ENCODE measurements at regions not wholly inside any gene's neighbourhood (a gene's known extent, or its start where the extent isn't known, plus 50 kb on each side); places are given as distances from the start of the nearest gene placed in this dataset.

GRCh38 chr15:46872981-46873330 lies 844.3 kb upstream of the SEMA6D start:
- Histone ChIP-seq H3K9me3 (ENCODE audit: control insufficient read depth, insufficient read depth, low read length) (no peaks in the 10 kb centered on the region), H3K27me3 (ENCODE audit: control insufficient read depth, low read length) (no peaks in the 10 kb centered on the region), H3K79me2 (ENCODE audit: control insufficient read depth, low read length) (no peaks in the 10 kb centered on the region), H3K4me1 (ENCODE audit: control insufficient read depth, low read length) (no peaks in the 10 kb centered on the region), H3K4me3 (ENCODE audit: low read length) (no peak overlapping the region), H3F3A (ENCODE audit: control insufficient read depth, insufficient read depth) (no peaks in the 10 kb centered on the region), H3K4me2 (ENCODE audit: low read length) (no peak overlapping the region), H3K36me3 (ENCODE audit: control insufficient read depth, low read length) (no peaks in the 10 kb centered on the region), H3K27ac (ENCODE audit: low read depth, low read length) (no peak overlapping the region), H3K9me2 (replicated peaks; ENCODE audit: control insufficient read depth, low read length) (no peaks in the 10 kb centered on the region), H4K20me1 (ENCODE audit: control insufficient read depth, insufficient read depth, low read depth, low read length) (no peaks in the 10 kb centered on the region)
- TF ChIP-seq EZH2phosphoT487 (IDR thresholded peaks at IDR 0.05; ENCODE audit: borderline replicate concordance, low read length) (no peak), CTCF (IDR thresholded peaks at IDR 0.05; ENCODE audit: low read depth, low read length, poor library complexity, severe bottlenecking) (no peak)

GRCh38 chr15:46879032-46879770 lies 838.1 kb upstream of the SEMA6D start:
- Histone ChIP-seq H4K20me1 (ENCODE audit: control insufficient read depth, insufficient read depth, low read depth, low read length) (no peaks in the 10 kb centered on the region), H3K4me2 (ENCODE audit: low read length) (no peak overlapping the region), H3K27me3 (ENCODE audit: control insufficient read depth, low read length) (no peaks in the 10 kb centered on the region), H3K4me3 (ENCODE audit: low read length) (no peak overlapping the region), H3K36me3 (ENCODE audit: control insufficient read depth, low read length) (no peaks in the 10 kb centered on the region), H3K9me2 (replicated peaks; ENCODE audit: control insufficient read depth, low read length) (no peaks in the 10 kb centered on the region), H3K4me1 (ENCODE audit: control insufficient read depth, low read length) (no peaks in the 10 kb centered on the region), H3K27ac (ENCODE audit: low read depth, low read length) (no peak overlapping the region), H3F3A (ENCODE audit: control insufficient read depth, insufficient read depth) (no peaks in the 10 kb centered on the region), H3K9me3 (ENCODE audit: control insufficient read depth, insufficient read depth, low read length) (no peaks in the 10 kb centered on the region), H3K79me2 (ENCODE audit: control insufficient read depth, low read length) (no peaks in the 10 kb centered on the region)
- no peak for TF ChIP-seq EZH2phosphoT487 (IDR thresholded peaks at IDR 0.05; ENCODE audit: borderline replicate concordance, low read length)
- no peak for TF ChIP-seq CTCF (IDR thresholded peaks at IDR 0.05; ENCODE audit: low read depth, low read length, poor library complexity, severe bottlenecking)

- H3K9me3 ChIP-seq (ENCODE audit: control insufficient read depth, insufficient read depth, low read length): no peaks in the 10 kb centered on the region
- H3K27me3 ChIP-seq (ENCODE audit: control insufficient read depth, low read length): no peaks in the 10 kb centered on the region
- no peak overlapping the region for H3K27ac ChIP-seq (ENCODE audit: low read depth, low read length)
- TF ChIP-seq CTCF (IDR thresholded peaks at IDR 0.05; ENCODE audit: low read depth, low read length, poor library complexity, severe bottlenecking) (no peak), EZH2phosphoT487 (IDR thresholded peaks at IDR 0.05; ENCODE audit: borderline replicate concordance, low read length) (no peak)
- H3K4me1 ChIP-seq (ENCODE audit: control insufficient read depth, low read length): no peaks in the 10 kb centered on the region
- H3K9me2 ChIP-seq (replicated peaks; ENCODE audit: control insufficient read depth, low read length): no peaks in the 10 kb centered on the region
- H4K20me1 ChIP-seq (ENCODE audit: control insufficient read depth, insufficient read depth, low read depth, low read length): no peaks in the 10 kb centered on the region
- H3F3A ChIP-seq (ENCODE audit: control insufficient read depth, insufficient read depth): no peaks in the 10 kb centered on the region
- no peaks in the 10 kb centered on the region for H3K79me2 ChIP-seq (ENCODE audit: control insufficient read depth, low read length)
- no peaks in the 10 kb centered on the region for H3K36me3 ChIP-seq (ENCODE audit: control insufficient read depth, low read length)
- H3K4me3 ChIP-seq (ENCODE audit: low read length): no peak overlapping the region
- no peak overlapping the region for H3K4me2 ChIP-seq (ENCODE audit: low read length)
Measured at GRCh38 chr15:46880791-46881190, 836.5 kb upstream of the SEMA6D start.
